ENCODE measurements at regions not wholly inside any gene's neighbourhood (a gene's known extent, or its start where the extent isn't known, plus 50 kb on each side); places are given as distances from the start of the nearest gene placed in this dataset.

DNA sequence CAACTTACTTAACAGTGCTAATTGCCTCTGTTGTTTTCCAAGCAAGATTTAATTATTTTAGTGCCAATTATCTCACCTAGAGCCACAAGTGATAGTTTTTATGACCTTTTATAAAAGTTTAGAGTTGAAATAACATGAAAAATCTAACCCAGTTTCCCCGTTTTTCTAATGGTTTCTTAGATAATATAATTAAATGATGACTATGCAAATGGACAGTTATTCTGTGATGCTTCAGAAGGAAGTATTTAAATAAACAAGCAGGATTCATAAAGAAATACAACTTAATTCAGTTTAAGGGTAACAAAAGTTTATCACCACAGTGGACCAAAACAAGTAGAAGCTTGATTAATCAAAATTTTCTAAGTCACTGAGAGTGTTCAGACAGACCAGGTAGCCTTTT lies 721.2 kb upstream of the SOX9 start:
- Histone ChIP-seq H3K9me1 (replicated peaks; ENCODE audit: control insufficient read depth, extremely low read depth, insufficient read depth, low read length) (no peaks in the 10 kb centered on the region), H3K27ac (ENCODE audit: insufficient read depth, low read depth, low read length) (no peak overlapping the region)
- no TSS peak for BruUV-seq (replicated peaks)

DNA sequence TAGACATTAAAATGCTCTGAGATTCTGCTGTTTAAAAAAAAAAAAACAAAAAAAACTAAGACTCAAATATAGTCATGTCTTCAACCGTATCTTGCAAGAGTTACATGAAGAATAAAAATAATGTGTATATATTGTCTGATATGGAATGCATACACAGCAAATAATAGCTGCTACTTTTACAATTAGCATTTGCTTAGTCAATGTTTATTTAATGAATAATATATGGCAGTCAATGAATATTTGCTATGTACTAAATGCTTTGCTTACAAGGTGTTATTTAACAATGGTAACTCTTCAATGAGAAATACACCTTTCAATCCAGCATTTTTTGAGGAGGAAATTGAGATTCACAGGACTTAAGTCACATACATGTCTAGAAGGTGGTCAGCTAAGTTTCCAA lies 718.8 kb upstream of the SOX9 start:
- Histone ChIP-seq H3K27ac (ENCODE audit: insufficient read depth, low read depth, low read length) (no peak overlapping the region), H3K4me2 (ENCODE audit: insufficient read depth, low read length) (no peak overlapping the region), H3K4me3 (replicated peaks in 1 of 3; ENCODE audit: insufficient read depth in 1 of 3, low read depth in 1 of 3, low read length in 3 of 3) (no peak overlapping the region), H3K4me1 (ENCODE audit: control insufficient read depth, extremely low read depth, insufficient read depth, low read length) (no peaks in the 10 kb centered on the region), H3K36me3 (ENCODE audit: control insufficient read depth in 2 of 2, extremely low read depth in 1 of 2, insufficient read depth in 2 of 2, low read length in 2 of 2) (no peaks in the 10 kb centered on the region), H3K9me1 (replicated peaks; ENCODE audit: control insufficient read depth, extremely low read depth, insufficient read depth, low read length) (no peaks in the 10 kb centered on the region), H3K9ac (replicated peaks; ENCODE audit: extremely low read depth, insufficient read depth, low read length) (no peak overlapping the region), H3K27me3 (ENCODE audit: control insufficient read depth in 2 of 2, insufficient read depth in 2 of 2, low read length in 2 of 2) (no peaks in the 10 kb centered on the region), H2AFZ (ENCODE audit: low read depth, low read length) (no peak overlapping the region), H4K20me1 (replicated peaks; ENCODE audit: control insufficient read depth, extremely low read depth, insufficient read depth, low read length) (no peaks in the 10 kb centered on the region), H3K9me3 (replicated peaks; ENCODE audit: control insufficient read depth, insufficient read depth, low read length) (no peaks in the 10 kb centered on the region), H3K79me2 (ENCODE audit: control insufficient read depth, insufficient read depth, low read length) (no peaks in the 10 kb centered on the region)
- TF ChIP-seq GATA2 (IDR thresholded peaks at IDR 0.05; ENCODE audit: insufficient read depth, insufficient read length, low read depth, low read length) (no peak), JUN (IDR thresholded peaks at IDR 0.05; ENCODE audit: borderline replicate concordance, insufficient read depth, insufficient read length, low read depth) (no peak), POLR2AphosphoS5 (IDR thresholded peaks at IDR 0.05; ENCODE audit: insufficient read depth, low read depth, low read length) (no peak), MYC (IDR thresholded peaks at IDR 0.05; ENCODE audit: low read depth, low read length) (no peak), FOS (IDR thresholded peaks at IDR 0.05; ENCODE audit: borderline replicate concordance, insufficient read depth, low read length) (no peak)
- TF ChIP-seq, protein P1, sequence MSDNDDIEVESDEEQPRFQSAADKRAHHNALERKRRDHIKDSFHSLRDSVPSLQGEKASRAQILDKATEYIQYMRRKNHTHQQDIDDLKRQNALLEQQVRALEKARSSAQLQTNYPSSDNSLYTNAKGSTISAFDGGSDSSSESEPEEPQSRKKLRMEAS (IDR thresholded peaks at IDR 0.05; ENCODE audit: insufficient read depth, insufficient read length), result no peak
- BruUV-seq (replicated peaks), result no TSS peak
- intact Hi-C loops (cut with micrococcal nuclease), result no loop called here
- ChIA-PET CTCF (no interaction called here), POLR2A (no interaction called here)
- FAIRE-seq (no peak), DNase-seq (ENCODE audit: low read depth, low spot score) (no peak)
- dilution Hi-C loops (cut with MboI; ENCODE audit: extremely low pct_ligation_motif_present, low sequenced_read_pairs), result no loop called here

More for the DNA sequence above, 721.2 kb upstream of the SOX9 start:
- FAIRE-seq (no peak), DNase-seq (ENCODE audit: low read depth, low spot score) (no peak)
- TF ChIP-seq JUN (IDR thresholded peaks at IDR 0.05; ENCODE audit: borderline replicate concordance, insufficient read depth, insufficient read length, low read depth), result no peak
- no peak for TF ChIP-seq POLR2AphosphoS5 (IDR thresholded peaks at IDR 0.05; ENCODE audit: insufficient read depth, low read depth, low read length)
- TF ChIP-seq, protein P1 (IDR thresholded peaks at IDR 0.05; ENCODE audit: insufficient read depth, insufficient read length), result no peak
- TF ChIP-seq FOS (IDR thresholded peaks at IDR 0.05; ENCODE audit: borderline replicate concordance, insufficient read depth, low read length), result no peak
- intact Hi-C loops (cut with micrococcal nuclease) (no loop called here), dilution Hi-C loops (cut with MboI; ENCODE audit: extremely low pct_ligation_motif_present, low sequenced_read_pairs) (no loop called here)
- H3K4me3 ChIP-seq (replicated peaks in 1 of 3; ENCODE audit: insufficient read depth in 1 of 3, low read depth in 1 of 3, low read length in 3 of 3), result no peak overlapping the region
- H3K9me3 ChIP-seq (replicated peaks; ENCODE audit: control insufficient read depth, insufficient read depth, low read length), result no peaks in the 10 kb centered on the region
- H3K27me3 ChIP-seq (ENCODE audit: control insufficient read depth in 2 of 2, insufficient read depth in 2 of 2, low read length in 2 of 2), result no peaks in the 10 kb centered on the region
- CTCF ChIA-PET, result no interaction called here
- H3K4me1 ChIP-seq (ENCODE audit: control insufficient read depth, extremely low read depth, insufficient read depth, low read length), result no peaks in the 10 kb centered on the region
- H2AFZ ChIP-seq (ENCODE audit: low read depth, low read length), result no peak overlapping the region
- no peak overlapping the region for H3K9ac ChIP-seq (replicated peaks; ENCODE audit: extremely low read depth, insufficient read depth, low read length)
- no peaks in the 10 kb centered on the region for H3K79me2 ChIP-seq (ENCODE audit: control insufficient read depth, insufficient read depth, low read length)
- POLR2A ChIA-PET, result no interaction called here
- no peaks in the 10 kb centered on the region for H4K20me1 ChIP-seq (replicated peaks; ENCODE audit: control insufficient read depth, extremely low read depth, insufficient read depth, low read length)
- no peaks in the 10 kb centered on the region for H3K36me3 ChIP-seq (ENCODE audit: control insufficient read depth in 2 of 2, extremely low read depth in 1 of 2, insufficient read depth in 2 of 2, low read length in 2 of 2)
- no peak overlapping the region for H3K4me2 ChIP-seq (ENCODE audit: insufficient read depth, low read length)

All from endothelial cell of umbilical vein (primary cell).